Progenitor cell of endocrine pancreas (in vitro differentiated cells): ENCODE measurements at regions not wholly inside any gene's neighbourhood (a gene's known extent, or its start where the extent isn't known, plus 50 kb on each side); places are given as distances from the start of the nearest gene placed in this dataset.

Source experiments
- DNase-seq: peaks from one replicate; pipeline ENCODE4 v3.0.0; 2021; ENCODE audit warnings: low spot score; ENCODE audit not compliant: unreplicated experiment
- H3K27ac Mint-ChIP-seq: 2 replicates; pipeline ENCODE4 v1.8.0; 2021; ENCODE audit warnings: mild to moderate bottlenecking, moderate library complexity, mixed read lengths
- H3K27me3 Mint-ChIP-seq: 2 replicates; pipeline ENCODE4 v1.8.0; 2021; ENCODE audit warnings: mixed read lengths
- H3K36me3 Mint-ChIP-seq: 2 replicates; pipeline ENCODE4 v1.8.0; 2022; ENCODE audit warnings: mixed read lengths; ENCODE audit not compliant: insufficient read depth
- H3K4me1 Mint-ChIP-seq: 2 replicates; pipeline ENCODE4 v1.8.0; 2021; ENCODE audit warnings: low read depth, mixed read lengths
- H3K4me3 Mint-ChIP-seq: 2 replicates; pipeline ENCODE4 v1.8.0; 2021; ENCODE audit warnings: low read depth, mild to moderate bottlenecking, moderate library complexity, mixed read lengths
- H3K9me3 Mint-ChIP-seq: 2 replicates; pipeline ENCODE4 v1.8.0; 2021; ENCODE audit warnings: low read depth, mixed read lengths
- TF ChIP-seq, protein P1 (sequence below): fragments of 200-600 bp; sonication (generic); IDR thresholded peaks from one replicate; pipeline ENCODE4 v1.5.0; 2021; ENCODE audit warnings: antibody characterized with exemption, mild to moderate bottlenecking; ENCODE audit not compliant: unreplicated experiment

DNA sequence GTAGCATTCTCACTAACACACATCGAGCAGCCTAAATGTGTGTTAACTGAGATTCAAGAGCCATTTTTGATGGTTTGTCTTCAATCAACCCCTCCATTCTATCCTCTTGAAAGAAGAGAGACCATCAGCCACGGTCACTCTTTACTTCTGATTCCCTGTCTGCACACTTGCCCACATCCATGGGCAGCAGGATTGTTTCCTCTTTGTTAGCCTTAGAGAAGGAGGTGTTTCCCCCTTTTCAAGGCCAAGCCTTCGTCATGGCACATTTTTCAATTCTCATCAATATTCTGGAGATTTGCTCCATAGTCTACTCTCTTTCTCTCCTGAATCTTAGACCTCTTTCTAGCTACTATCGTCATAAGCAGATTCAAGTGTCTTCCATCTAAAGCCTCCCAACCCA is 522.4 kb upstream of the NAALADL2 start:
- no peak overlapping the region for H3K27ac Mint-ChIP-seq
- H3K36me3 Mint-ChIP-seq, result no peaks in the 10 kb centered on the region
- no peak for DNase-seq
- no peak overlapping the region for H3K4me3 Mint-ChIP-seq
- H3K9me3 Mint-ChIP-seq, result no peaks in the 10 kb centered on the region
- TF ChIP-seq, protein P1, sequence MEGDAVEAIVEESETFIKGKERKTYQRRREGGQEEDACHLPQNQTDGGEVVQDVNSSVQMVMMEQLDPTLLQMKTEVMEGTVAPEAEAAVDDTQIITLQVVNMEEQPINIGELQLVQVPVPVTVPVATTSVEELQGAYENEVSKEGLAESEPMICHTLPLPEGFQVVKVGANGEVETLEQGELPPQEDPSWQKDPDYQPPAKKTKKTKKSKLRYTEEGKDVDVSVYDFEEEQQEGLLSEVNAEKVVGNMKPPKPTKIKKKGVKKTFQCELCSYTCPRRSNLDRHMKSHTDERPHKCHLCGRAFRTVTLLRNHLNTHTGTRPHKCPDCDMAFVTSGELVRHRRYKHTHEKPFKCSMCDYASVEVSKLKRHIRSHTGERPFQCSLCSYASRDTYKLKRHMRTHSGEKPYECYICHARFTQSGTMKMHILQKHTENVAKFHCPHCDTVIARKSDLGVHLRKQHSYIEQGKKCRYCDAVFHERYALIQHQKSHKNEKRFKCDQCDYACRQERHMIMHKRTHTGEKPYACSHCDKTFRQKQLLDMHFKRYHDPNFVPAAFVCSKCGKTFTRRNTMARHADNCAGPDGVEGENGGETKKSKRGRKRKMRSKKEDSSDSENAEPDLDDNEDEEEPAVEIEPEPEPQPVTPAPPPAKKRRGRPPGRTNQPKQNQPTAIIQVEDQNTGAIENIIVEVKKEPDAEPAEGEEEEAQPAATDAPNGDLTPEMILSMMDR, result no peak
- no peaks in the 10 kb centered on the region for H3K27me3 Mint-ChIP-seq
- H3K4me1 Mint-ChIP-seq, result no peaks in the 10 kb centered on the region

- Mint-ChIP-seq H3K27ac (no peak overlapping the region), H3K4me1 (no peaks in the 10 kb centered on the region), H3K27me3 (no peaks in the 10 kb centered on the region), H3K9me3 (no peaks in the 10 kb centered on the region), H3K36me3 (no peaks in the 10 kb centered on the region), H3K4me3 (no peak overlapping the region)
- TF ChIP-seq, protein P1, result no peak
- DNase-seq, result no peak
Observed at GRCh38 chr3:174337227-174337626, 521.9 kb upstream of the NAALADL2 start.

GRCh38 chr3:174340624-174341587 is 518.2 kb upstream of the NAALADL2 start:
- no peaks in the 10 kb centered on the region for H3K4me1 Mint-ChIP-seq
- no peak overlapping the region for H3K4me3 Mint-ChIP-seq
- DNase-seq, result no peak
- no peak overlapping the region for H3K27ac Mint-ChIP-seq
- H3K9me3 Mint-ChIP-seq, result no peaks in the 10 kb centered on the region
- TF ChIP-seq, protein P1, result no peak
- no peaks in the 10 kb centered on the region for H3K36me3 Mint-ChIP-seq
- no peaks in the 10 kb centered on the region for H3K27me3 Mint-ChIP-seq

DNA sequence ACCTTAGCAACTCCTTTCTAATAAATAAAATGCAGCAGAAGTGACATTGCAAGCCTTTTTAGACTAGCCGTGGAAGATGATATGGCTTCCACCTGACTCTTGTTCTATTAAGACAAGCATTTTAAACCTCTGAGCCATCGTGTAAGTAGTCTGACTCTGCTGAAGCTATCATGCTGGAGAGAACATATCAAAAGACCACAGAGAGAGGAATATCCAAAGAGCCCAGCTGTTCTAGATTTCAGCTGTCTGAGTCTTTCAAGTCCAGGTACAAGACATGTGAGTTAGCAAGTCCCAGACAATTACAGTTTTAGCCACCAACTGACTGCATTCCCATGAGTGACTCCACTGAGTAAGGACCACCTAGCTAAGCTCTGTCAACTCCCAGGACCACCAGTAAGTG is 517.0 kb upstream of the NAALADL2 start:
- Mint-ChIP-seq H3K36me3 (no peaks in the 10 kb centered on the region), H3K4me1 (no peaks in the 10 kb centered on the region), H3K27me3 (no peaks in the 10 kb centered on the region), H3K27ac (no peak overlapping the region), H3K9me3 (no peaks in the 10 kb centered on the region), H3K4me3 (no peak overlapping the region)
- TF ChIP-seq, protein P1, result no peak
- no peak for DNase-seq

DNA sequence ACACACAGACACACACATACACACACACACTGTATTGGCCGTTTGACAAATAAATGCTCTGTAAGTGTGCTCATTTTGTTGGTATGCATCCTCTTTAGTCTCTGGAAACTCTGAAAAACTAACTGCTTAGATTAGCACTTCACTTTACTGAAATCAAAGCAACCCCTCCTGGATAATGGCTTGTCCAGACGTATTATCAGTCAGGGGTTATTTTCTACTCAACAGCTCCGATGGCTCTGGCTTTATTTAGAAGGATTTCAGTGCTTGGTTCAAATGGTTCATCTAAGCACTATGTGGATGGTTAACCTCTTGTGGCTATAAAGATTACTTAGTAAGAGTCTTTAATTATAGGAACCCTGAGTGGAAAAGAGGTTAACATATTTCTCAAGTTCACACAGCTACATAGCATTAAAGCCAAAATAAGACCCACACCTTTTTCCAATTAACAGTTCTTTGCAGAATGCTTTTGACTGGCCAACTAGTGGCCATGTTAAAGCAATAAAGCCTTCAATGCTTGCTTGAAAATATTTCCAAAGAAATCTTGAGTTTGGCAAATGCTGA is 516.1 kb upstream of the NAALADL2 start:
- H3K36me3 Mint-ChIP-seq, result no peaks in the 10 kb centered on the region
- no peaks in the 10 kb centered on the region for H3K27me3 Mint-ChIP-seq
- no peaks in the 10 kb centered on the region for H3K4me1 Mint-ChIP-seq
- no peak overlapping the region for H3K4me3 Mint-ChIP-seq
- TF ChIP-seq, protein P1, result no peak
- DNase-seq, result no peak
- no peak overlapping the region for H3K27ac Mint-ChIP-seq
- H3K9me3 Mint-ChIP-seq, result no peaks in the 10 kb centered on the region
